CD14-positive monocyte (primary cell): ENCODE measurements at regions not wholly inside any gene's neighbourhood (a gene's known extent, or its start where the extent isn't known, plus 50 kb on each side); places are given as distances from the start of the nearest gene placed in this dataset.

Experiments used
- DNase-seq, 3 donors: peaks; one replicate each; pipeline ENCODE4 v3.0.0-alpha.2; 2011 to 2022
- H2AFZ ChIP-seq: 2 replicates; pipeline ENCODE4 v1.6.0; 2012; ENCODE audit warnings: mild to moderate bottlenecking, low read depth, low read length, inconsistent platforms; ENCODE audit not compliant: insufficient read depth, poor library complexity, severe bottlenecking
- H3K27ac ChIP-seq, 2 donors: 1 replicate in 1 of 2; 2 replicates in 1 of 2; pipeline ENCODE4 v1.5.1; 2012 to 2013; ENCODE audit warnings: low read length in 2 of 2, control low read depth in 1 of 2, inconsistent platforms in 1 of 2, low read depth in 1 of 2, mild to moderate bottlenecking in 1 of 2
- H3K27me3 ChIP-seq, 2 donors: one replicate each; pipeline versions ENCODE4 v1.6.0 to v1.6.1; 2011 to 2013; ENCODE audit warnings: low read length in 2 of 2; ENCODE audit not compliant: control insufficient read depth in 2 of 2, insufficient read depth in 2 of 2
- H3K36me3 ChIP-seq, 2 donors: replicated peaks in 1 of 2; 1 replicate in 1 of 2; 2 replicates in 1 of 2; pipeline versions ENCODE4 v1.5.1 to v1.6.1; 2012 to 2013; ENCODE audit warnings: low read length in 2 of 2, control low read depth in 1 of 2, inconsistent platforms in 1 of 2, mild to moderate bottlenecking in 1 of 2; ENCODE audit not compliant: insufficient read depth in 2 of 2, control insufficient read depth in 1 of 2
- H3K4me1 ChIP-seq, 2 donors: 1 replicate in 1 of 2; 2 replicates in 1 of 2; pipeline versions ENCODE4 v1.5.1 to v1.6.1; 2012 to 2013; ENCODE audit warnings: low read length in 2 of 2, control low read depth in 1 of 2, inconsistent platforms in 1 of 2, mild to moderate bottlenecking in 1 of 2, moderate library complexity in 1 of 2; ENCODE audit not compliant: insufficient read depth in 2 of 2, control insufficient read depth in 1 of 2
- H3K4me2 ChIP-seq: replicated peaks from 2 replicates; pipeline ENCODE3; 2012; ENCODE audit warnings: low read length, moderate library complexity, mild to moderate bottlenecking; ENCODE audit not compliant: poor library complexity, severe bottlenecking; ENCODE audit errors: extremely low read depth
- H3K4me3 ChIP-seq, 3 experiments: fragments of 200-600 bp in 1 of 3; sonication (generic) in 1 of 3; replicated peaks in 1 of 3; 1 replicate in 2 of 3; 2 replicates in 1 of 3; pipeline ENCODE4 v1.5.1; 2011 to 2013; ENCODE audit warnings: low read length in 3 of 3, mild to moderate bottlenecking in 3 of 3, control low read depth in 2 of 3, low read depth in 2 of 3, inconsistent platforms in 1 of 3, moderate library complexity in 1 of 3
- H3K79me2 ChIP-seq: 2 replicates; pipeline ENCODE4 v1.6.0; 2012; ENCODE audit warnings: mild to moderate bottlenecking, control low read depth, inconsistent platforms, low read length, moderate library complexity; ENCODE audit not compliant: insufficient read depth
- H3K9ac ChIP-seq: 2 replicates; pipeline ENCODE4 v1.6.0; 2017; ENCODE audit warnings: low read length, mild to moderate bottlenecking; ENCODE audit not compliant: insufficient read depth, poor library complexity, severe bottlenecking
- H3K9me3 ChIP-seq, 2 donors: replicated peaks in 1 of 2; 1 replicate in 1 of 2; 2 replicates in 1 of 2; pipeline versions ENCODE4 v1.5.1 to v1.6.1; 2012 to 2013; ENCODE audit warnings: low read length in 2 of 2, control low read depth in 1 of 2; ENCODE audit not compliant: control insufficient read depth in 1 of 2, insufficient read depth in 1 of 2
- H4K20me1 ChIP-seq: 2 replicates; pipeline ENCODE4 v1.6.0; 2012; ENCODE audit warnings: mild to moderate bottlenecking, low read length, control low read depth, moderate library complexity; ENCODE audit not compliant: insufficient read depth
- H3K27ac Mint-ChIP-seq, 7 donors: one replicate each; pipeline ENCODE4 v1.8.0; 2020; ENCODE audit warnings: mild to moderate bottlenecking in 7 of 7, mixed read lengths in 7 of 7, moderate library complexity in 6 of 7, inconsistent platforms in 2 of 7
- H3K27me3 Mint-ChIP-seq, 3 donors: one replicate each; pipeline ENCODE4 v1.8.0; 2021 to 2022; ENCODE audit warnings: low read depth in 3 of 3, mild to moderate bottlenecking in 3 of 3, mixed read lengths in 3 of 3, moderate library complexity in 3 of 3, inconsistent platforms in 1 of 3
- H3K36me3 Mint-ChIP-seq, 2 donors: one replicate each; pipeline ENCODE4 v1.8.0; 2020; ENCODE audit warnings: mixed read lengths in 2 of 2, inconsistent platforms in 1 of 2, mild to moderate bottlenecking in 1 of 2
- H3K4me1 Mint-ChIP-seq: one replicate; pipeline ENCODE4 v1.8.0; 2020; ENCODE audit warnings: mild to moderate bottlenecking, mixed read lengths
- H3K4me3 Mint-ChIP-seq, 2 donors: one replicate each; pipeline ENCODE4 v1.8.0; 2020; ENCODE audit warnings: mild to moderate bottlenecking in 2 of 2, mixed read lengths in 2 of 2, moderate library complexity in 1 of 2
- H3K9me3 Mint-ChIP-seq, 7 donors: one replicate each; pipeline ENCODE4 v1.8.0; 2020 to 2022; ENCODE audit warnings: mixed read lengths in 7 of 7, mild to moderate bottlenecking in 6 of 7, moderate library complexity in 6 of 7, inconsistent platforms in 2 of 7
- CTCF ChIP-seq: fragments of 200-600 bp; IDR thresholded peaks from one replicate; pipeline ENCODE4 v1.8.0; 2022; ENCODE audit warnings: antibody characterized with exemption, mild to moderate bottlenecking
- WGBS: methylation state at CpG from one replicate; pipeline ENCODE4 v1.1.5; 2013; ENCODE audit warnings: missing lambda C conversion rate; ENCODE audit not compliant: insufficient coverage; 5-methylcytosine and 5-hydroxymethylcytosine counted together
- intact Hi-C, 2 donors: fragments of 100-400 bp; cut with micrococcal nuclease; formaldehyde crosslinking; loops; one replicate each; pipeline versions ENCODE4 v1.15.0 to v1.15.1; 2023

- Histone ChIP-seq H3K27me3 (no peaks in the 10 kb centered on the region), H3K4me2 (no peak overlapping the region), H2AFZ (no peak overlapping the region), H3K4me3 (no peak overlapping the region), H3K9me3 (peaks cover 0 to 2% of the 10 kb centered on the region in 2 donors), H3K4me1 (no peaks in the 10 kb centered on the region), H3K27ac (no peak overlapping the region), H3K9ac (no peak overlapping the region), H3K36me3 (no peaks in the 10 kb centered on the region), H3K79me2 (no peaks in the 10 kb centered on the region), H4K20me1 (no peaks in the 10 kb centered on the region)
- H3K27me3 Mint-ChIP-seq = no peaks in the 10 kb centered on the region
- intact Hi-C loops = no loop called here
- 77% methylated on average over 2 of the region's 4 CpGs for WGBS
- no peak for DNase-seq
- no peak overlapping the region for H3K4me3 Mint-ChIP-seq
- no peaks in the 10 kb centered on the region for H3K4me1 Mint-ChIP-seq
- no peaks in the 10 kb centered on the region for H3K36me3 Mint-ChIP-seq
- H3K27ac Mint-ChIP-seq = no peak overlapping the region
- H3K9me3 Mint-ChIP-seq = peaks cover 0 to 2% (median 1%) of the 10 kb centered on the region in 7 donors
- TF ChIP-seq CTCF = no peak
Measured at GRCh38 chr16:52271088-52271750, 275.7 kb downstream of the TOX3 start.

DNA sequence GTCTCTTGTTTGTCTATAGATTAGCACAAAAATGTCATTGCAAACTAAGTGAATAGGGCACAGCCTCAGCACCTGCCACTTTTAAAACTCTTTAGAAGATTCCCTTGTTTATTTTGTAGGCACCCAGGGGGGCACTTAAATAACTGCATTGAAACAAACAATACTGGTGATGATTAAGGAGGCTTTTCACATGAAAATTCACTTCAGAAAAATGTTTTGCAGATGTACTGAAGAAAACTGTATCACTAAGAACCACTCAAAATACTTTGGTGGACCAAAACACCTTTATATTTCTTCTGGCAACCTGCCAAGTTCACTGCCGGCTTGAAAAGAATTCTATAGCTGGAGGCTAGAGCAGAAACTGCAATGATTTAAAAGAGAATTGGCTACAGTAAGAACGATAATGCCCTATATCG is 281.5 kb downstream of the TOX3 start:
- no peak for TF ChIP-seq CTCF
- H3K9me3 Mint-ChIP-seq = peaks cover 0 to 1% (median under 1%) of the 10 kb centered on the region in 7 donors
- H3K36me3 Mint-ChIP-seq = no peaks in the 10 kb centered on the region
- Histone ChIP-seq H3K4me3 (no peak overlapping the region), H3K9ac (no peak overlapping the region), H3K4me2 (no peak overlapping the region), H3K27me3 (no peaks in the 10 kb centered on the region), H4K20me1 (no peaks in the 10 kb centered on the region), H3K9me3 (peaks cover 0 to 1% of the 10 kb centered on the region in 2 donors), H3K27ac (no peak overlapping the region), H3K4me1 (no peaks in the 10 kb centered on the region), H3K79me2 (no peaks in the 10 kb centered on the region), H2AFZ (no peak overlapping the region), H3K36me3 (no peaks in the 10 kb centered on the region)
- intact Hi-C loops = no loop called here
- WGBS = no CpG with 5 or more reads among the region's 3 CpGs
- no peaks in the 10 kb centered on the region for H3K27me3 Mint-ChIP-seq
- DNase-seq = no peak
- H3K27ac Mint-ChIP-seq = no peak overlapping the region
- no peaks in the 10 kb centered on the region for H3K4me1 Mint-ChIP-seq
- H3K4me3 Mint-ChIP-seq = no peak overlapping the region
